PC-3 (cell line): ENCODE measurements at regions not wholly inside any gene's neighbourhood (a gene's known extent, or its start where the extent isn't known, plus 50 kb on each side); places are given as distances from the start of the nearest gene placed in this dataset.
"Not testable (repeated sequence)": the region's sequence is repeated elsewhere in the genome, so short reads cannot be mapped to it uniquely, and the experiment has no call there.

Source experiments
- ATAC-seq: fragments of 200-7000 bp; cut with Tn5 transposase; 2 replicates; pipeline ENCODE4 v1.9.1; 2020; ENCODE audit warnings: mild to moderate bottlenecking, moderate library complexity
- BruUV-seq: library from RNA; stranded (reverse); fragments of 400-500 nt; replicated peaks from 2 replicates; lab custom pipeline; 2021; lab: Mats Ljungman, UMichigan
- CTCF ChIA-PET: fragments of 300-600 bp; sonication (Branson Sonifier 250); formaldehyde crosslinking; loops from one replicate; lab custom pipeline; 2022; ENCODE audit warnings: antibody characterized with exemption; lab: Charles Lee
- POLR2A ChIA-PET: fragments of 300-600 bp; sonication (Branson Sonifier 250); formaldehyde crosslinking; loops from one replicate; lab custom pipeline; 2022; ENCODE audit warnings: antibody characterized with exemption; ENCODE audit not compliant: unreplicated experiment; lab: Charles Lee
- DNase-seq: peaks from one replicate; pipeline ENCODE4 v3.0.0-alpha.2; 2015
- H2AFZ ChIP-seq: fragments of 300-600 bp; sonication (generic); 2 replicates; pipeline ENCODE4 v1.6.0; 2016; ENCODE audit warnings: antibody characterized with exemption, low read length
- H3F3A ChIP-seq: fragments of 300-600 bp; sonication (generic); one replicate; pipeline ENCODE4 v1.6.0; 2017; ENCODE audit warnings: antibody characterized with exemption, low read length, control low read depth, mild to moderate bottlenecking; ENCODE audit not compliant: unreplicated experiment
- H3K27ac ChIP-seq: fragments of 300-600 bp; sonication (generic); 2 replicates; pipeline ENCODE4 v1.5.1; 2016; ENCODE audit warnings: mild to moderate bottlenecking, low read length
- H3K27me3 ChIP-seq: fragments of 300-600 bp; sonication (generic); 2 replicates; pipeline ENCODE4 v1.6.1; 2016; ENCODE audit warnings: low read length, mixed read lengths
- H3K36me3 ChIP-seq: fragments of 300-600 bp; sonication (generic); 2 replicates; pipeline ENCODE4 v1.6.1; 2016; ENCODE audit warnings: low read depth, mixed run types, low read length, mixed read lengths
- H3K4me1 ChIP-seq: fragments of 300-600 bp; sonication (generic); 2 replicates; pipeline ENCODE4 v1.5.1; 2016; ENCODE audit warnings: low read length; ENCODE audit not compliant: insufficient read depth
- H3K4me2 ChIP-seq: fragments of 300-600 bp; sonication (generic); 2 replicates; pipeline ENCODE4 v1.6.0; 2016; ENCODE audit warnings: low read length
- H3K4me3 ChIP-seq: fragments of 300-600 bp; sonication (generic); 2 replicates; pipeline ENCODE4 v1.5.1; 2016; ENCODE audit warnings: mild to moderate bottlenecking, low read length, mixed read lengths
- H3K79me2 ChIP-seq: fragments of 300-600 bp; sonication (generic); 2 replicates; pipeline ENCODE4 v1.6.1; 2017; ENCODE audit warnings: low read length, mixed read lengths
- H3K9ac ChIP-seq: fragments of 300-600 bp; sonication (generic); 2 replicates; pipeline ENCODE4 v1.6.0; 2016; ENCODE audit warnings: mild to moderate bottlenecking, low read length
- H3K9me2 ChIP-seq: fragments of 300-600 bp; sonication (generic); replicated peaks from 2 replicates; pipeline ENCODE4 v1.6.1; 2016; ENCODE audit warnings: mixed run types, low read length, mixed read lengths
- H3K9me3 ChIP-seq: fragments of 300-600 bp; sonication (generic); 2 replicates; pipeline ENCODE4 v1.6.1; 2016; ENCODE audit warnings: low read length, mixed read lengths
- H4K20me1 ChIP-seq: fragments of 300-600 bp; sonication (generic); 2 replicates; pipeline ENCODE4 v1.6.1; 2016; ENCODE audit warnings: low read length, mixed read lengths
- intact Hi-C: fragments of 100-400 bp; cut with micrococcal nuclease; formaldehyde crosslinking; loops from 2 replicates; pipeline ENCODE4 v1.9.0; 2023

- CTCF ChIA-PET, H2AFZ ChIP-seq, H3K79me2 ChIP-seq, intact Hi-C loops, BruUV-seq, H3K4me1 ChIP-seq, ATAC-seq, H3K9me3 ChIP-seq, H3K36me3 ChIP-seq, H4K20me1 ChIP-seq, H3K27me3 ChIP-seq, POLR2A ChIA-PET, H3K27ac ChIP-seq, H3F3A ChIP-seq, H3K4me3 ChIP-seq, H3K9me2 ChIP-seq, H3K4me2 ChIP-seq, H3K9ac ChIP-seq: not testable (repeated sequence)
- DNase-seq = peak; percentile 2
Measured at GRCh38 chr13:18702464-18703247, 479.0 kb downstream of the TUBA3C start.

GRCh38 chr13:18698332-18698731, 483.3 kb downstream of the TUBA3C start:
- H3K27ac ChIP-seq, H3K36me3 ChIP-seq, H3F3A ChIP-seq, H3K27me3 ChIP-seq, H3K4me2 ChIP-seq, H3K9me2 ChIP-seq, H3K9me3 ChIP-seq, POLR2A ChIA-PET, H3K4me3 ChIP-seq, H3K4me1 ChIP-seq, BruUV-seq, CTCF ChIA-PET, H4K20me1 ChIP-seq, H2AFZ ChIP-seq, intact Hi-C loops, H3K79me2 ChIP-seq, ATAC-seq, H3K9ac ChIP-seq, DNase-seq: not testable (repeated sequence)

GRCh38 chr13:18697851-18698250, 483.8 kb downstream of the TUBA3C start:
- DNase-seq, H3K27me3 ChIP-seq, H3K9me3 ChIP-seq, POLR2A ChIA-PET, intact Hi-C loops, H3K36me3 ChIP-seq, H3F3A ChIP-seq, H3K4me1 ChIP-seq, BruUV-seq, H3K4me2 ChIP-seq, H3K79me2 ChIP-seq, ATAC-seq, H4K20me1 ChIP-seq, H3K9me2 ChIP-seq, H2AFZ ChIP-seq, H3K27ac ChIP-seq, H3K4me3 ChIP-seq, CTCF ChIA-PET, H3K9ac ChIP-seq: not testable (repeated sequence)

- CTCF ChIA-PET, DNase-seq, H3K27ac ChIP-seq, H3K27me3 ChIP-seq, H3K36me3 ChIP-seq, intact Hi-C loops, H3K9me2 ChIP-seq, H3K4me1 ChIP-seq, H3F3A ChIP-seq, BruUV-seq, POLR2A ChIA-PET, H2AFZ ChIP-seq, H3K9ac ChIP-seq, H3K79me2 ChIP-seq, H4K20me1 ChIP-seq, H3K4me2 ChIP-seq, ATAC-seq, H3K9me3 ChIP-seq, H3K4me3 ChIP-seq: not testable (repeated sequence)
Measured at GRCh38 chr13:18697221-18697620, 484.4 kb downstream of the TUBA3C start.

- H3K27ac ChIP-seq, H4K20me1 ChIP-seq, H3K27me3 ChIP-seq, H3F3A ChIP-seq, H3K4me3 ChIP-seq, H3K4me1 ChIP-seq, BruUV-seq, H3K9ac ChIP-seq, intact Hi-C loops, H3K9me2 ChIP-seq, H3K4me2 ChIP-seq, H3K36me3 ChIP-seq, CTCF ChIA-PET, H3K79me2 ChIP-seq, H2AFZ ChIP-seq, ATAC-seq, POLR2A ChIA-PET, H3K9me3 ChIP-seq: not testable (repeated sequence)
- DNase-seq = peak; percentile 25
Measured at GRCh38 chr13:18677403-18677802, 504.2 kb downstream of the TUBA3C start.

GRCh38 chr13:18675268-18675667, 506.4 kb downstream of the TUBA3C start:
- H3K9ac ChIP-seq, H3K27me3 ChIP-seq, H3F3A ChIP-seq, BruUV-seq, H3K4me3 ChIP-seq, CTCF ChIA-PET, H3K9me2 ChIP-seq, H3K27ac ChIP-seq, H2AFZ ChIP-seq, intact Hi-C loops, H4K20me1 ChIP-seq, POLR2A ChIA-PET, H3K36me3 ChIP-seq, H3K4me2 ChIP-seq, H3K4me1 ChIP-seq, H3K9me3 ChIP-seq, H3K79me2 ChIP-seq: not testable (repeated sequence)
- DNase-seq = peak; percentile 4
- ATAC-seq = peak; percentile 20; the same call in 1 of the 2 replicates

- ATAC-seq, H3K9me3 ChIP-seq, BruUV-seq, H3K27ac ChIP-seq, intact Hi-C loops, H3F3A ChIP-seq, H3K79me2 ChIP-seq, H3K4me1 ChIP-seq, DNase-seq, H2AFZ ChIP-seq, H3K27me3 ChIP-seq, CTCF ChIA-PET, H3K9me2 ChIP-seq, POLR2A ChIA-PET, H3K4me2 ChIP-seq, H3K36me3 ChIP-seq, H4K20me1 ChIP-seq, H3K9ac ChIP-seq, H3K4me3 ChIP-seq: not testable (repeated sequence)
Measured at GRCh38 chr13:18673794-18674193, 507.8 kb downstream of the TUBA3C start.
